ENCODE measurements at regions not wholly inside any gene's neighbourhood (a gene's known extent, or its start where the extent isn't known, plus 50 kb on each side); places are given as distances from the start of the nearest gene placed in this dataset.

GRCh38 chr9:115766370-115766955 lies 387.1 kb upstream of the PAPPA start:
- intact Hi-C loops (cut with micrococcal nuclease): no loop called here
- no peaks in the 10 kb centered on the region for H3K27me3 Mint-ChIP-seq (ENCODE audit: low read depth)
- DNase-seq (ENCODE audit: low spot score): no peak
- H3K4me3 Mint-ChIP-seq (ENCODE audit: low read depth): no peak overlapping the region
- no peaks in the 10 kb centered on the region for H3K36me3 Mint-ChIP-seq (ENCODE audit: low read depth)
- no peaks in the 10 kb centered on the region for H3K9me3 Mint-ChIP-seq
- no peak overlapping the region for H3K27ac Mint-ChIP-seq
- H3K4me1 Mint-ChIP-seq (ENCODE audit: low read depth): no peaks in the 10 kb centered on the region

DNA sequence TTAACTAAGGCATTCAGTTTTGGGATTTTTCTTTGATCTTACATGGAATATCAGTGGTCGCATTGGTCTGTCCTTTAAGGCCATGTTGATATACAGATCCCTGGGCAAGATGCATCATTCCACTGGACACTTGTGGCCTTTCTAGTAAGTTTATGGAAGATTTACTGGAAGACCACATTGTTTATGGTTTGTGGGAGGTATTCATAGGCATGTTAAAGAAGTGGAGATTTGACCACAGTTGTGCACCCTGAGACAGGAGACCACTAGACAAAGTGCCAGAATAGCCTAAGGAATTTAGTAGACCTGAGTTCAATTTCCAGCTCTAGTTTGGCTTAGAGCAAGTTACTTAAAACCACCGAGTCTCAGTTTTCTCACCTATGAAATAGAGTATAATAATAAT lies 383.1 kb upstream of the PAPPA start:
- Mint-ChIP-seq H3K4me1 (ENCODE audit: low read depth) (no peaks in the 10 kb centered on the region), H3K4me3 (ENCODE audit: low read depth) (no peak overlapping the region), H3K27me3 (ENCODE audit: low read depth) (no peaks in the 10 kb centered on the region), H3K27ac (no peak overlapping the region), H3K9me3 (no peaks in the 10 kb centered on the region), H3K36me3 (ENCODE audit: low read depth) (no peaks in the 10 kb centered on the region)
- DNase-seq (ENCODE audit: low spot score): no peak
- intact Hi-C loops (cut with micrococcal nuclease): no loop called here

GRCh38 chr9:115775659-115776058 lies 377.9 kb upstream of the PAPPA start:
- H3K36me3 Mint-ChIP-seq (ENCODE audit: low read depth): no peaks in the 10 kb centered on the region
- H3K9me3 Mint-ChIP-seq: peaks cover 4% of the 10 kb centered on the region
- intact Hi-C loops (cut with micrococcal nuclease): no loop called here
- H3K27me3 Mint-ChIP-seq (ENCODE audit: low read depth): no peaks in the 10 kb centered on the region
- DNase-seq (ENCODE audit: low spot score): no peak
- no peaks in the 10 kb centered on the region for H3K4me1 Mint-ChIP-seq (ENCODE audit: low read depth)
- H3K27ac Mint-ChIP-seq: no peak overlapping the region
- H3K4me3 Mint-ChIP-seq (ENCODE audit: low read depth): no peak overlapping the region

GRCh38 chr9:115777610-115778009 lies 376.0 kb upstream of the PAPPA start:
- H3K4me3 Mint-ChIP-seq (ENCODE audit: low read depth): no peak overlapping the region
- H3K9me3 Mint-ChIP-seq: peaks cover 4% of the 10 kb centered on the region
- H3K4me1 Mint-ChIP-seq (ENCODE audit: low read depth): no peaks in the 10 kb centered on the region
- H3K36me3 Mint-ChIP-seq (ENCODE audit: low read depth): no peaks in the 10 kb centered on the region
- no peaks in the 10 kb centered on the region for H3K27me3 Mint-ChIP-seq (ENCODE audit: low read depth)
- intact Hi-C loops (cut with micrococcal nuclease): no loop called here
- no peak overlapping the region for H3K27ac Mint-ChIP-seq
- DNase-seq (ENCODE audit: low spot score): no peak

- intact Hi-C loops (cut with micrococcal nuclease): no loop called here
- no peak for DNase-seq (ENCODE audit: low spot score)
- Mint-ChIP-seq H3K36me3 (ENCODE audit: low read depth) (no peaks in the 10 kb centered on the region), H3K4me1 (ENCODE audit: low read depth) (no peaks in the 10 kb centered on the region), H3K4me3 (ENCODE audit: low read depth) (no peak overlapping the region), H3K9me3 (peaks cover 4% of the 10 kb centered on the region), H3K27ac (no peak overlapping the region), H3K27me3 (ENCODE audit: low read depth) (no peaks in the 10 kb centered on the region)
These were observed 372.4 kb upstream of the PAPPA start for GRCh38 chr9:115781070-115781736.

DNA sequence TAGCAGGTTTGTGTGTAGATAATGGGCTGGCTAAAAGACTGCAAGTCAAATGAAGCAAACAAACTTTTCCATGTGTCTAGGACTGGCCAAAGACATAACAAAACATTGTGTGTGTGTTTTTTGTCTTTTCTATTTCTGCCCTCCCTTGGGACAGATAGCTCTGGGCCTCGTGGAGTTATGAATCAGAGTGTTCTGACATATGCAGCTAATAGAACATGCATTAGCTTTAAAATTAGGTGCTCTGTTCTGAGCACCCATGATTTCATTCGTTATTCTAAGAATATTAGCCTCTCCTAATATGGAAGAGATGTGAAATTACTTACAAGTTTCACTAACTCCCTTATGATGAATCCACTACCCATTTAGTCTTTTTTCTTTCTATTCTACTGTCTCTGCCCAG lies 367.3 kb upstream of the PAPPA start:
- Mint-ChIP-seq H3K4me1 (ENCODE audit: low read depth) (no peaks in the 10 kb centered on the region), H3K36me3 (ENCODE audit: low read depth) (no peaks in the 10 kb centered on the region), H3K9me3 (no peaks in the 10 kb centered on the region)

DNA sequence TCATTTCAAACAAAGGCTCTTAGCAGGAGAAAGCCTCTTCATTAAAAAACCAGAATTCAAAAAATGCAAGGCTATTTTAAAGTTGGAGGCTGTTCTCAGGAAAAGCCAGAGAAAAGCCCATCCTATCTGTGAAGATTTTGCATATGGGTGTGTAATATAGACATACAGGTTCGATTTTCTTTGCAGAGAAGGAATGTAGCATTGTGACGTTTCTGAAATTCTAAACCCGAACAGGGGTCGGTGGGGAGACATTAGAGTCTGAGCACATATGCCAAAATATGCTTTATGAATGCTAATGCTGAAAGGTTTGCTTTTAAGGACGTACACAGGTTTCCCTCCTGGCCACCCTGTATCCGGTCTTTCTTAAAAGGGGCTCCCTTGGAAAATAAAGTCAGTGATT lies 363.1 kb upstream of the PAPPA start:
- H3K36me3 Mint-ChIP-seq (ENCODE audit: low read depth): no peaks in the 10 kb centered on the region
- no peak for DNase-seq (ENCODE audit: low spot score)
- H3K4me3 Mint-ChIP-seq (ENCODE audit: low read depth): no peak overlapping the region
- H3K9me3 Mint-ChIP-seq: peaks cover 5% of the 10 kb centered on the region
- intact Hi-C loops (cut with micrococcal nuclease): no loop called here
- H3K27me3 Mint-ChIP-seq (ENCODE audit: low read depth): no peaks in the 10 kb centered on the region
- no peak overlapping the region for H3K27ac Mint-ChIP-seq
- no peaks in the 10 kb centered on the region for H3K4me1 Mint-ChIP-seq (ENCODE audit: low read depth)

More for the DNA sequence above, 367.3 kb upstream of the PAPPA start:
- no peak overlapping the region for H3K27ac Mint-ChIP-seq
- intact Hi-C loops (cut with micrococcal nuclease): no loop called here
- no peak for DNase-seq (ENCODE audit: low spot score)
- no peaks in the 10 kb centered on the region for H3K27me3 Mint-ChIP-seq (ENCODE audit: low read depth)
- no peak overlapping the region for H3K4me3 Mint-ChIP-seq (ENCODE audit: low read depth)

DNA sequence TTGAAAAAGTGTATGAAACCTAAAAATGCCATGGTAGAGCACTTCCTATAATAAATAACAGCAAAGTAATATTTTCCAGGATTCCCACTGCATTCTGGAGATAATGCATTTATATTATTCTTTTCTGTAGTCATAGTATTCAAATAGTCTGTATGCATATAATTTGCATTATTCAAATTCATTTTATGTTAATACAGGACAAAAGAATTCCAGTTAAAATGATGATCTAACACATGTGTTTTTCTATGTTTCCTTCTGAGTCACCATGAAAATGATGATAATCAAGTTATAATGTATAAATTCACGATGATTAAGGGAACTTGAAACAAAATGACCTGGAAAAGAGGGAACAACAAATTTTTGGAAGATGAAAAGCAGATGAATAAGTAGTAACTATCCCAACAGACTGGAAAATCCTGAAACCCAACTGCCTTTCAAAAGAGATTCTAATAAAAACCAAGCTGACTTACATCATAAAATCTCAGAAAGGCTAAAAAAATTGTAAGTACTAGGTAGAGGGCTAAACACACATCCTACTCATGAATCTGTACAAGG lies 358.6 kb upstream of the PAPPA start:
- Mint-ChIP-seq H3K36me3 (ENCODE audit: low read depth) (no peaks in the 10 kb centered on the region), H3K27ac (no peak overlapping the region), H3K4me3 (ENCODE audit: low read depth) (no peak overlapping the region), H3K27me3 (ENCODE audit: low read depth) (no peaks in the 10 kb centered on the region), H3K4me1 (ENCODE audit: low read depth) (no peaks in the 10 kb centered on the region), H3K9me3 (peaks cover 5% of the 10 kb centered on the region)
- intact Hi-C loops (cut with micrococcal nuclease): no loop called here
- DNase-seq (ENCODE audit: low spot score): no peak

DNA sequence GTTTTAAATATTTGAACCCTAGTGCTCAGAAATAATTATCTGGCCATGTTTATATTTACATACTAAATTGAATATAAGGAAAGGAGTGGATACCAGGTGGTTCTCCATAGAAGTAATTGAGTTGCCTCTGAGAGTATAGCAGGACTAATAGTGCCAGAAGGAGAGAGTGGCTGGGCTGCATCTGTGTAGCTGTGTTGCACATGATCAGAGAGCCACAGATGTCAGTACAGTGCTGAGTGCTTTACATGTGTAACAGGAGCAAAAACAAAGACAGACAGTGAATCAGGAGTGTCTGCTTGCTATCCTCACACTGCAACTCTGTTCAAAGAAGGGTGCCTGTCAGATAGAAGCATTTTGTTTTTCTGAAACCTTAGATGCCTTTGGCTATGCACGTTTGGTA lies 353.9 kb upstream of the PAPPA start:
- intact Hi-C loops (cut with micrococcal nuclease): no loop called here
- DNase-seq (ENCODE audit: low spot score): no peak
- Mint-ChIP-seq H3K36me3 (ENCODE audit: low read depth) (no peaks in the 10 kb centered on the region), H3K27me3 (ENCODE audit: low read depth) (no peaks in the 10 kb centered on the region), H3K4me1 (ENCODE audit: low read depth) (no peaks in the 10 kb centered on the region), H3K4me3 (ENCODE audit: low read depth) (no peak overlapping the region), H3K27ac (no peak overlapping the region), H3K9me3 (no peaks in the 10 kb centered on the region)

GRCh38 chr9:115804206-115804605 lies 349.4 kb upstream of the PAPPA start:
- no peaks in the 10 kb centered on the region for H3K36me3 Mint-ChIP-seq (ENCODE audit: low read depth)
- no peak overlapping the region for H3K27ac Mint-ChIP-seq
- no peaks in the 10 kb centered on the region for H3K9me3 Mint-ChIP-seq
- no peaks in the 10 kb centered on the region for H3K4me1 Mint-ChIP-seq (ENCODE audit: low read depth)
- no peak overlapping the region for H3K4me3 Mint-ChIP-seq (ENCODE audit: low read depth)
- intact Hi-C loops (cut with micrococcal nuclease): no loop called here
- DNase-seq (ENCODE audit: low spot score): no peak
- no peaks in the 10 kb centered on the region for H3K27me3 Mint-ChIP-seq (ENCODE audit: low read depth)

DNA sequence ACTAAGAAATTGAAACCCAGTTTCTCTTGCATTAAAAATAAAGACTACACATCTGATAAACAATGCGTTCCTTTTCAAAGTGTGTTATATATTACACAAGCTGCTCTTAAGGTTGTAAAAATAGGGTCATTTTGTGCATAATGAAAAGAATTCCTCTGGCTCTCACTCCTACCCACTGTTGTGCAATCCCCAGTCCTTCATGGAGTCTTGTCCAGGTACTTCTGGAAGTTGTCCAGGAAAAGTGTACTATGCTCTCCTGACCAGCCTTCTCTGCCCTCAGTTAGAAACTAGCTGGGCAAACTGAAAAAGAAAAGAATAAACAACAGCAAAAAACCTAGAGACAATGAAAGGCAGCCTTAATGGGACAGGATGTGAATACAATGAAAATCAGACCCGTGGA lies 345.5 kb upstream of the PAPPA start:
- Mint-ChIP-seq H3K27me3 (ENCODE audit: low read depth) (no peaks in the 10 kb centered on the region), H3K4me1 (ENCODE audit: low read depth) (no peaks in the 10 kb centered on the region), H3K27ac (no peak overlapping the region), H3K9me3 (no peaks in the 10 kb centered on the region), H3K36me3 (ENCODE audit: low read depth) (no peaks in the 10 kb centered on the region), H3K4me3 (ENCODE audit: low read depth) (no peak overlapping the region)
- intact Hi-C loops (cut with micrococcal nuclease): no loop called here
- no peak for DNase-seq (ENCODE audit: low spot score)

DNA sequence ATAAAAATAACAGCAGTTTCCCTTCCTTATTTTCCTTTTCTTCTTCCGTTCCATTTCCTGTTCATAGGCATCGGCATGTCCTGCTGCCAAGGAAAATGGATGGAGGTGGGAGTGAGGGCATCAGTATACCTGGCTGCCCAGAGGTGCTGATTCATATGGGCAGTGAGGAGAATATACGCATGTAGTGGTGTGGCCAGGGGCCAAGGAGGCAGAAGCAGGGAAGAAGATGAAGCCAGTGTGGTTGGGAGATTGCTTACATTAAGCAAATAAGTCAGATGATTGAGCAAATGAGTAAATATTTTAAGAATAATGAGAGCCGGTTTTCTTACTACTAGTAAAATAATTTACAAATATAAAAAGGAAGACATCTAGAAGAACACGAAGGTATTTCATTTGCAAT lies 344.9 kb upstream of the PAPPA start:
- no peak overlapping the region for H3K4me3 Mint-ChIP-seq (ENCODE audit: low read depth)
- H3K9me3 Mint-ChIP-seq: no peaks in the 10 kb centered on the region
- no peaks in the 10 kb centered on the region for H3K36me3 Mint-ChIP-seq (ENCODE audit: low read depth)
- H3K27me3 Mint-ChIP-seq (ENCODE audit: low read depth): no peaks in the 10 kb centered on the region
- no peak overlapping the region for H3K27ac Mint-ChIP-seq
- DNase-seq (ENCODE audit: low spot score): no peak
- intact Hi-C loops (cut with micrococcal nuclease): no loop called here
- H3K4me1 Mint-ChIP-seq (ENCODE audit: low read depth): no peaks in the 10 kb centered on the region

GRCh38 chr9:115810166-115810565 lies 343.4 kb upstream of the PAPPA start:
- no peak for DNase-seq (ENCODE audit: low spot score)
- intact Hi-C loops (cut with micrococcal nuclease): no loop called here
- no peak overlapping the region for H3K27ac Mint-ChIP-seq
- H3K36me3 Mint-ChIP-seq (ENCODE audit: low read depth): no peaks in the 10 kb centered on the region
- H3K27me3 Mint-ChIP-seq (ENCODE audit: low read depth): no peaks in the 10 kb centered on the region
- H3K4me1 Mint-ChIP-seq (ENCODE audit: low read depth): no peaks in the 10 kb centered on the region
- no peak overlapping the region for H3K4me3 Mint-ChIP-seq (ENCODE audit: low read depth)
- H3K9me3 Mint-ChIP-seq: no peaks in the 10 kb centered on the region

Measured in activated T-helper 2 cell treated with anti-CD3 and anti-CD28 coated beads, Interferon-gamma antibody, Interleukin-2, Interleukin-4, amounts not matched to agents 10 μg/mL and 5 μg/mL and 100 μg/mL, durations not matched to agents 14 hours and 24 hours and 36 hours (primary cell).